Activated T-cell treated with anti-CD3 and anti-CD28 coated beads, Interleukin-2, amount 50 U/mL, for 24 hours (primary cell): ENCODE measurements at regions not wholly inside any gene's neighbourhood (a gene's known extent, or its start where the extent isn't known, plus 50 kb on each side); places are given as distances from the start of the nearest gene placed in this dataset.
"Not testable (repeated sequence)": the region's sequence is repeated elsewhere in the genome, so short reads cannot be mapped to it uniquely, and the experiment has no call there.

Experiments used
- DNase-seq: peaks from one replicate; pipeline ENCODE4 v3.0.0-alpha.2; 2020
- H3K27ac Mint-ChIP-seq: 2 replicates; pipeline ENCODE4 v1.8.0; 2020; ENCODE audit warnings: mild to moderate bottlenecking, mixed read lengths
- H3K27me3 Mint-ChIP-seq: 2 replicates; pipeline ENCODE4 v1.8.0; 2020; ENCODE audit warnings: mixed read lengths
- H3K36me3 Mint-ChIP-seq: 2 replicates; pipeline ENCODE4 v1.8.0; 2020; ENCODE audit warnings: low read depth, mixed read lengths
- H3K4me1 Mint-ChIP-seq: 2 replicates; pipeline ENCODE4 v1.8.0; 2020; ENCODE audit warnings: low read depth, mixed read lengths
- H3K4me3 Mint-ChIP-seq: 2 replicates; pipeline ENCODE4 v1.8.0; 2020; ENCODE audit warnings: mild to moderate bottlenecking, moderate library complexity, mixed read lengths
- H3K9me3 Mint-ChIP-seq: 2 replicates; pipeline ENCODE4 v1.8.0; 2020; ENCODE audit warnings: mixed read lengths

GRCh38 chr3:24682141-24682547, 187.5 kb upstream of the THRB start:
- Mint-ChIP-seq H3K27ac (no peak overlapping the region), H3K36me3 (no peaks in the 10 kb centered on the region), H3K9me3 (no peaks in the 10 kb centered on the region), H3K4me1 (peaks cover 19% of the 10 kb centered on the region), H3K4me3 (no peak overlapping the region), H3K27me3 (peaks cover 55% of the 10 kb centered on the region)
- DNase-seq, result no peak

- no peaks in the 10 kb centered on the region for H3K36me3 Mint-ChIP-seq
- no peaks in the 10 kb centered on the region for H3K9me3 Mint-ChIP-seq
- H3K4me1 Mint-ChIP-seq, result peaks cover 18% of the 10 kb centered on the region
- no peak for DNase-seq
- H3K4me3 Mint-ChIP-seq, result no peak overlapping the region
- no peak overlapping the region for H3K27ac Mint-ChIP-seq
- H3K27me3 Mint-ChIP-seq, result peaks cover 57% of the 10 kb centered on the region
Observed at GRCh38 chr3:24683090-24683489, 188.4 kb upstream of the THRB start.

GRCh38 chr3:24683633-24684384, 189.2 kb upstream of the THRB start:
- Mint-ChIP-seq H3K27ac (no peak overlapping the region), H3K36me3 (no peaks in the 10 kb centered on the region), H3K4me1 (peaks cover 11% of the 10 kb centered on the region), H3K4me3 (no peak overlapping the region), H3K9me3 (no peaks in the 10 kb centered on the region), H3K27me3 (peaks cover 57% of the 10 kb centered on the region)
- DNase-seq, result no peak

GRCh38 chr3:24684506-24685023, 189.9 kb upstream of the THRB start:
- Mint-ChIP-seq H3K9me3 (no peaks in the 10 kb centered on the region), H3K4me3 (no peak overlapping the region), H3K36me3 (no peaks in the 10 kb centered on the region), H3K27ac (no peak overlapping the region), H3K4me1 (peaks cover 8% of the 10 kb centered on the region), H3K27me3 (peaks cover 56% of the 10 kb centered on the region)
- no peak for DNase-seq

- H3K4me3 Mint-ChIP-seq, result no peak overlapping the region
- no peaks in the 10 kb centered on the region for H3K9me3 Mint-ChIP-seq
Observed at GRCh38 chr3:24686808-24687207, 192.2 kb upstream of the THRB start.

GRCh38 chr3:24687671-24688070, 193.0 kb upstream of the THRB start:
- no peak overlapping the region for H3K4me3 Mint-ChIP-seq
- DNase-seq, result no peak
- peaks cover 37% of the 10 kb centered on the region for H3K27me3 Mint-ChIP-seq
- H3K9me3 Mint-ChIP-seq, result no peaks in the 10 kb centered on the region
- peaks cover 7% of the 10 kb centered on the region for H3K4me1 Mint-ChIP-seq
- H3K27ac Mint-ChIP-seq, result no peak overlapping the region
- no peaks in the 10 kb centered on the region for H3K36me3 Mint-ChIP-seq

More at GRCh38 chr3:24686808-24687207, 192.2 kb upstream of the THRB start:
- DNase-seq, result no peak
- Mint-ChIP-seq H3K4me1 (peaks cover 7% of the 10 kb centered on the region), H3K27me3 (peaks cover 38% of the 10 kb centered on the region), H3K27ac (no peak overlapping the region), H3K36me3 (no peaks in the 10 kb centered on the region)

GRCh38 chr3:24688446-24689148, 193.9 kb upstream of the THRB start:
- Mint-ChIP-seq H3K4me1 (peaks cover 7% of the 10 kb centered on the region), H3K9me3 (no peaks in the 10 kb centered on the region), H3K27me3 (peaks cover 35% of the 10 kb centered on the region), H3K4me3 (no peak overlapping the region), H3K27ac (no peak overlapping the region), H3K36me3 (no peaks in the 10 kb centered on the region)
- DNase-seq, result no peak

- H3K27me3 Mint-ChIP-seq, result peaks cover 31% of the 10 kb centered on the region
- H3K27ac Mint-ChIP-seq, result no peak overlapping the region
- no peaks in the 10 kb centered on the region for H3K9me3 Mint-ChIP-seq
- peaks cover 7% of the 10 kb centered on the region for H3K4me1 Mint-ChIP-seq
- no peaks in the 10 kb centered on the region for H3K36me3 Mint-ChIP-seq
- no peak overlapping the region for H3K4me3 Mint-ChIP-seq
- no peak for DNase-seq
Observed at GRCh38 chr3:24689353-24689752, 194.7 kb upstream of the THRB start.

GRCh38 chr3:24690777-24691176, 196.1 kb upstream of the THRB start:
- Mint-ChIP-seq H3K4me3 (no peak overlapping the region), H3K9me3 (no peaks in the 10 kb centered on the region), H3K27me3 (peaks cover 24% of the 10 kb centered on the region), H3K27ac (no peak overlapping the region), H3K36me3 (no peaks in the 10 kb centered on the region), H3K4me1 (peaks cover 7% of the 10 kb centered on the region)
- no peak for DNase-seq

- H3K4me3 Mint-ChIP-seq, H3K36me3 Mint-ChIP-seq, DNase-seq, H3K9me3 Mint-ChIP-seq, H3K27me3 Mint-ChIP-seq, H3K27ac Mint-ChIP-seq, H3K4me1 Mint-ChIP-seq: not testable (repeated sequence)
Observed at GRCh38 chr3:24699078-24699477, 204.4 kb upstream of the THRB start.

GRCh38 chr3:24704496-24704895, 209.8 kb upstream of the THRB start:
- no peak overlapping the region for H3K4me3 Mint-ChIP-seq

GRCh38 chr3:24707936-24708335, 213.3 kb upstream of the THRB start:
- Mint-ChIP-seq H3K27ac (no peak overlapping the region), H3K4me3 (no peak overlapping the region), H3K9me3 (no peaks in the 10 kb centered on the region), H3K36me3 (no peaks in the 10 kb centered on the region), H3K4me1 (no peaks in the 10 kb centered on the region), H3K27me3 (no peaks in the 10 kb centered on the region)
- no peak for DNase-seq

More at GRCh38 chr3:24704496-24704895, 209.8 kb upstream of the THRB start:
- Mint-ChIP-seq H3K36me3 (no peaks in the 10 kb centered on the region), H3K4me1 (no peaks in the 10 kb centered on the region), H3K27ac (no peak overlapping the region), H3K27me3 (no peaks in the 10 kb centered on the region), H3K9me3 (no peaks in the 10 kb centered on the region)
- no peak for DNase-seq

- no peak overlapping the region for H3K4me3 Mint-ChIP-seq
- no peak overlapping the region for H3K27ac Mint-ChIP-seq
- H3K4me1 Mint-ChIP-seq, result no peaks in the 10 kb centered on the region
- H3K36me3 Mint-ChIP-seq, result no peaks in the 10 kb centered on the region
- no peak for DNase-seq
- no peaks in the 10 kb centered on the region for H3K27me3 Mint-ChIP-seq
- H3K9me3 Mint-ChIP-seq, result no peaks in the 10 kb centered on the region
Observed at GRCh38 chr3:24709956-24710355, 215.3 kb upstream of the THRB start.

GRCh38 chr3:24713516-24713915, 218.9 kb upstream of the THRB start:
- no peaks in the 10 kb centered on the region for H3K9me3 Mint-ChIP-seq
- H3K4me1 Mint-ChIP-seq, result no peaks in the 10 kb centered on the region
- H3K27me3 Mint-ChIP-seq, result no peaks in the 10 kb centered on the region
- H3K36me3 Mint-ChIP-seq, result no peaks in the 10 kb centered on the region
- H3K4me3 Mint-ChIP-seq, result no peak overlapping the region
- H3K27ac Mint-ChIP-seq, result no peak overlapping the region
- DNase-seq, result no peak

- H3K36me3 Mint-ChIP-seq, result no peaks in the 10 kb centered on the region
- H3K4me3 Mint-ChIP-seq, result no peak overlapping the region
- no peaks in the 10 kb centered on the region for H3K4me1 Mint-ChIP-seq
- H3K27me3 Mint-ChIP-seq, result no peaks in the 10 kb centered on the region
- DNase-seq, result no peak
- H3K9me3 Mint-ChIP-seq, result no peaks in the 10 kb centered on the region
- H3K27ac Mint-ChIP-seq, result no peak overlapping the region
Observed at GRCh38 chr3:24714436-24714835, 219.8 kb upstream of the THRB start.
